GM13977 (cell line): ENCODE measurements at regions not wholly inside any gene's neighbourhood (a gene's known extent, or its start where the extent isn't known, plus 50 kb on each side); places are given as distances from the start of the nearest gene placed in this dataset.

ENCODE experiments used
- DNase-seq: peaks from one replicate; pipeline ENCODE4 v3.0.0; 2012; ENCODE audit warnings: low spot score
- in situ Hi-C: fragments of 300-500 bp; cut with MboI; formaldehyde crosslinking; loops from one replicate; pipeline ENCODE4 v1.12.0; 2022; ENCODE audit warnings: low sequenced_read_pairs, low pct_unique_long_range_greater_than_20kb, mixed read lengths, inconsistent platforms; ENCODE audit not compliant: unreplicated experiment
- TF ChIP-seq, protein P1 (sequence below): IDR thresholded peaks from 2 replicates; pipeline ENCODE4 v1.5.1; 2012; ENCODE audit warnings: mild to moderate bottlenecking, control low read depth; ENCODE audit not compliant: insufficient read depth; ENCODE audit errors: extremely low read depth, missing control alignments

DNA sequence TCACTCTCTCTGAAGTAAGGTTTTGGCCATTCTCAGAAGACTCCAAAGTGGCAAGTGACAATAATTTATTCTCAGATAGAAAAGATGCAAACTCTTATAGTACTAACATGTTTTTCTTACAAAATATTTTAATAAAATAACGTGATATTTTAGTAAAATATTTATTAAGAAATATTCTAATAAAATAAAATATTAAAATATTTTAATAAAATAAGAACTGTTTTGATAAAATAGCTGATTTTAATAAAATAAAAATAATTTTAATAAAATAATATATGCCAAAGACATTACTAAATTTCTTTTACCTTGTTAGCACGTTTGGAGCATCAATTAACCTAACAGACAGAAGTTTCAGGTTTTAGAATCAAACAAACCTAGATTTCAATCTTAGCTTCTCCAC lies 424.0 kb upstream of the NECTIN3 start:
- no peak for DNase-seq
- TF ChIP-seq, protein P1, sequence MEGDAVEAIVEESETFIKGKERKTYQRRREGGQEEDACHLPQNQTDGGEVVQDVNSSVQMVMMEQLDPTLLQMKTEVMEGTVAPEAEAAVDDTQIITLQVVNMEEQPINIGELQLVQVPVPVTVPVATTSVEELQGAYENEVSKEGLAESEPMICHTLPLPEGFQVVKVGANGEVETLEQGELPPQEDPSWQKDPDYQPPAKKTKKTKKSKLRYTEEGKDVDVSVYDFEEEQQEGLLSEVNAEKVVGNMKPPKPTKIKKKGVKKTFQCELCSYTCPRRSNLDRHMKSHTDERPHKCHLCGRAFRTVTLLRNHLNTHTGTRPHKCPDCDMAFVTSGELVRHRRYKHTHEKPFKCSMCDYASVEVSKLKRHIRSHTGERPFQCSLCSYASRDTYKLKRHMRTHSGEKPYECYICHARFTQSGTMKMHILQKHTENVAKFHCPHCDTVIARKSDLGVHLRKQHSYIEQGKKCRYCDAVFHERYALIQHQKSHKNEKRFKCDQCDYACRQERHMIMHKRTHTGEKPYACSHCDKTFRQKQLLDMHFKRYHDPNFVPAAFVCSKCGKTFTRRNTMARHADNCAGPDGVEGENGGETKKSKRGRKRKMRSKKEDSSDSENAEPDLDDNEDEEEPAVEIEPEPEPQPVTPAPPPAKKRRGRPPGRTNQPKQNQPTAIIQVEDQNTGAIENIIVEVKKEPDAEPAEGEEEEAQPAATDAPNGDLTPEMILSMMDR: no peak
- in situ Hi-C loops: no loop called here

DNA sequence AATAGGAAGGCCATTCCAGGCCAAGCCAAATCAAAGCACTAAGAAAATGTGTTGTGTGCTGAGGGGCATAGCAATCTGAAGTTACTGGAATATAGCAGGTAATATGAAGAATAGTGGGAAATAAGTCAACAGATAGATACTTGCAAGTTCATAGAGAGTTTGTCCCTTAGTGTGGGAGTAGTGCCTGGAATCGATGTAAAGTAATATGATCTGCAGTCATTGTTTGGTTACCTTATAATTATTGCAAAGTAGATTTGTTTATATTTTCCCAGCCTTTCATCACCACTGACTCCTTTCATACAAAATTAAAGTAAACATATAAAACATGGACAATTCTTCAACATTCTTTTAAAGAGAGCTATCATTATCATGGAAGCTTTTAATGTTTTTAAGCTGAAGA lies 420.9 kb upstream of the NECTIN3 start:
- TF ChIP-seq, protein P1: no peak
- in situ Hi-C loops: no loop called here
- DNase-seq: no peak

DNA sequence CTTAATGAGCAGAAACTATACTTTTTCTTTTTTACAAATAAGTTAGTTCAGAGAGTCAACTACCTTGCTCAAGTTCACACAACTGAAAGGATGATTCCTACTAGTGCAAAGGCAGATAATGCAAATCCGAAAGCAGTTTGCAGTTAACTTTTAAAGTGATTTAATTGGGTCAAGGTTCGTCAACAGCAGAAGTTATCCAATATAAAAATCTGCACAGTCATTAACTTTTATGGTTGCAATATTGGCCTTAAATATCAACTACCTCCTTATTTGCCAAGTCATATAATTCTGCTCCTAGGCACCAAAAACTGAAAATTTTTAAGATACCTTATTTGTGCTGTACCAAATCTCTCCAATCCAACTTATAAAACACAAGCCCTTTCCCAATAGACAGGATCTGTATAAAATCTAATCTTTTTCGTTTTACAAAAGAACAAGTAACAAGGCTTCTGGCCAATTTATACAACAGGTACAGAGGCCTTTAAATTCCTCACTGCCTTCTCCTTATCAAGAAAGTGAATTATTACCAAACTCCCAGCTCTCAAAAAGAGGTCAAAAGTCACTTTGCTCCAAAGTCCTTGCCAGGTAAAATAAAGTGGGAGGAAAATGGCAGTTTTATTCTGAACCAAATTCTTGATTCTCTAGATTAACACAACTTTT lies 416.6 kb upstream of the NECTIN3 start:
- TF ChIP-seq, protein P1: no peak
- in situ Hi-C loops: no loop called here
- no peak for DNase-seq

DNA sequence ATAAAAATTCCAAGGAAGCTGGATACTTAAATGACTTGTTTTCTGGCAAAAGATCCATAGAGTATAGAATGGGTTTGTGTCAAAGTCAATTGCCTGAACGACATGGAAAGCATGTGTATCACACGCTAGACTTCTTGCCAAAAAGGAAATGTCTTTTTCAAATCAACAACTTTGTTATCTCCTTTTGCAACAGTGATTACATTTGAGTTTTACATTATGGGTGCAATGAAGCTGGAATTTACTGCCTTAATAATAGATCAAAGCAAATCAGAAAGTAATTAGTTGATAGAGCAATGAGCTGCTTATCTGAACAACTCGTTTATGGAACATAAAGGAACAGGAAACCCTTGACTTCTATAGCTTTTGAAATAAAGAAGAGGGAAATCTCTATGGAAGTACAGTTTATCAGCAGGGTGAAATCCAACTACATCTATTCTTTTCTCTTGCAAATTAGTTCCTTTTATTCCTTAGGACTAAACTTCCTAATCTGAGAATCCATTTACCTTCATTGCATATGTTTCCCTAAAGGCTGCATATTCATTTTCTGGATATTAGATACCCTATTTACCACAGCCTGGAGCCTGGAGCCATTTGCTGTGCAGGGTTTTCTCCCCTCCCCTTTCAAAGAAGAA lies 415.1 kb upstream of the NECTIN3 start:
- no peak for DNase-seq
- TF ChIP-seq, protein P1: no peak
- in situ Hi-C loops: no loop called here

DNA sequence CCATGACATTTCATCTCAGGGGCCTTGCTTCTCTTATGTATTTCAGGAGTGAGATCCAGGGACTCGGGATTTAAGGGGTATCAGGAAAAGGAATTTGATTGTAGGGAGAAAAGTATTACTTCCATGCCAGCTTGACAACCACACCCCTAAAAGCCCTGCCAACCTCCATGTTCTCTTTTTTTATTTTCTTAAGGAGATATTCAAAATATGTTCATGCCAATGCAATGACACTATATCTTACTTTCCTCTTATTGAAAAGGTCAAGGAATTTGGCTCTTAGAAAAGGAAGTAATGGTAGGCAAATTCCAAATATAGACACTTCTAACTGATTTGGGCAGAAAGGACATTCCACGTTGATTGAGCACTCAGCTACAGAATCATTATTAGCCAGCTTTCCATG lies 407.5 kb upstream of the NECTIN3 start:
- in situ Hi-C loops: no loop called here
- DNase-seq: no peak
- TF ChIP-seq, protein P1: no peak

DNA sequence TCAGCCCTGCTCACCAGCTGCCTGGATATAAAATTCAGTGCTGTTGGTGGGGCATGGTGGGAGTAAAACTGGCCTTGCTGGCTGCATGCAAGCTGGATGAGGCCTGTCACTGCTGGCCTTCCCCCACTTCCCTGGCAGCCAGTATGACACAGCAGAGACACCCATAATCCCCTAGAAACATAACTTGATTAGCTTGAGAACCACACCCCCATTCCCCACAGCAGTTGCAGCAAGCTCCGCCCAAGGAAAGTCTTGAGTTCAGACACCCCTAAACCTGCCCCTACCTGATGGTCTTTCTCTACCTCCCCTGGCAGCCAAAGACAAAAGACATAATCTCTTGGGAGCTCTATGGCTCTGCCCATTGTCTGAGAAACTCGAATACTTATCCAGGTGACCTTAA lies 405.1 kb upstream of the NECTIN3 start:
- TF ChIP-seq, protein P1: no peak
- in situ Hi-C loops: no loop called here
- DNase-seq: no peak
